ENCODE measurements at regions not wholly inside any gene's neighbourhood (a gene's known extent, or its start where the extent isn't known, plus 50 kb on each side); places are given as distances from the start of the nearest gene placed in this dataset.

- DNase-seq (ENCODE audit: low read depth): no peak
- TF ChIP-seq CTCF (IDR thresholded peaks at IDR 0.05; ENCODE audit: insufficient read depth, low read length): no peak
- no peak overlapping the region for H3K4me3 ChIP-seq (ENCODE audit: low read depth, low read length)
Observed at GRCh38 chr12:107439026-107439738, 246.4 kb upstream of the PWP1 start.

GRCh38 chr12:107440606-107441005 is 245.0 kb upstream of the PWP1 start:
- no peak for TF ChIP-seq CTCF (IDR thresholded peaks at IDR 0.05; ENCODE audit: insufficient read depth, low read length)
- no peak overlapping the region for H3K4me3 ChIP-seq (ENCODE audit: low read depth, low read length)
- DNase-seq (ENCODE audit: low read depth): no peak

GRCh38 chr12:107441665-107442300 is 243.8 kb upstream of the PWP1 start:
- peak overlapping the region; percentile 49 for H3K4me3 ChIP-seq (ENCODE audit: low read depth, low read length)
- no peak for TF ChIP-seq CTCF (IDR thresholded peaks at IDR 0.05; ENCODE audit: insufficient read depth, low read length)
- DNase-seq (ENCODE audit: low read depth): peak; percentile 75

GRCh38 chr12:107442326-107442987 is 243.1 kb upstream of the PWP1 start:
- H3K4me3 ChIP-seq (ENCODE audit: low read depth, low read length): peak overlapping the region; percentile 49
- DNase-seq (ENCODE audit: low read depth): peak; percentile 41
- no peak for TF ChIP-seq CTCF (IDR thresholded peaks at IDR 0.05; ENCODE audit: insufficient read depth, low read length)

- TF ChIP-seq CTCF (IDR thresholded peaks at IDR 0.05; ENCODE audit: insufficient read depth, low read length): no peak
- no peak for DNase-seq (ENCODE audit: low read depth)
- no peak overlapping the region for H3K4me3 ChIP-seq (ENCODE audit: low read depth, low read length)
Observed at GRCh38 chr12:107443320-107444090, 242.1 kb upstream of the PWP1 start.

- no peak for DNase-seq (ENCODE audit: low read depth)
- H3K4me3 ChIP-seq (ENCODE audit: low read depth, low read length): no peak overlapping the region
- TF ChIP-seq CTCF (IDR thresholded peaks at IDR 0.05; ENCODE audit: insufficient read depth, low read length): no peak
Observed at GRCh38 chr12:107444771-107445170, 240.8 kb upstream of the PWP1 start.
